ENCODE measurements at regions not wholly inside any gene's neighbourhood (a gene's known extent, or its start where the extent isn't known, plus 50 kb on each side); places are given as distances from the start of the nearest gene placed in this dataset.
"Not testable (repeated sequence)": the region's sequence is repeated elsewhere in the genome, so short reads cannot be mapped to it uniquely, and the experiment has no call there.

GRCh38 chr4:188665491-188666457, 526.5 kb downstream of the TRIML1 start:
- no peak for DNase-seq (ENCODE audit: low spot score)

- not testable (repeated sequence) for DNase-seq (ENCODE audit: low spot score)
These were observed 539.5 kb downstream of the TRIML1 start for GRCh38 chr4:188678691-188679090.

- no peak for DNase-seq (ENCODE audit: low spot score)
These were observed 540.9 kb downstream of the TRIML1 start for GRCh38 chr4:188680004-188680666.

GRCh38 chr4:188680667-188681063, 541.4 kb downstream of the TRIML1 start:
- no peak for DNase-seq (ENCODE audit: low spot score)

GRCh38 chr4:188682321-188682720, 543.1 kb downstream of the TRIML1 start:
- DNase-seq (ENCODE audit: low spot score) = no peak

- DNase-seq (ENCODE audit: low spot score) = no peak
These were observed 544.3 kb downstream of the TRIML1 start for GRCh38 chr4:188683571-188683970.

GRCh38 chr4:188688956-188689355, 549.7 kb downstream of the TRIML1 start:
- DNase-seq (ENCODE audit: low spot score) = no peak

- DNase-seq (ENCODE audit: low spot score) = no peak
These were observed 552.6 kb downstream of the TRIML1 start for GRCh38 chr4:188691811-188692210.

- DNase-seq (ENCODE audit: low spot score) = no peak
These were observed 556.0 kb downstream of the TRIML1 start for GRCh38 chr4:188695261-188695660.

GRCh38 chr4:188697243-188697642, 558.0 kb downstream of the TRIML1 start:
- no peak for DNase-seq (ENCODE audit: low spot score)

GRCh38 chr4:188701952-188702351, 562.7 kb downstream of the TRIML1 start:
- DNase-seq (ENCODE audit: low spot score) = no peak

- no peak for DNase-seq (ENCODE audit: low spot score)
These were observed 565.0 kb downstream of the TRIML1 start for GRCh38 chr4:188704288-188704687.

GRCh38 chr4:188707036-188707435, 567.8 kb downstream of the TRIML1 start:
- DNase-seq (ENCODE audit: low spot score) = no peak

- no peak for DNase-seq (ENCODE audit: low spot score)
These were observed 575.3 kb downstream of the TRIML1 start for GRCh38 chr4:188714501-188714900.

GRCh38 chr4:188714907-188715306, 575.7 kb downstream of the TRIML1 start:
- DNase-seq (ENCODE audit: low spot score) = no peak

- no peak for DNase-seq (ENCODE audit: low spot score)
These were observed 578.4 kb downstream of the TRIML1 start for GRCh38 chr4:188717661-188718060.

- DNase-seq (ENCODE audit: low spot score) = no peak
These were observed 580.6 kb downstream of the TRIML1 start for GRCh38 chr4:188719794-188720193.

GRCh38 chr4:188722911-188723310, 583.7 kb downstream of the TRIML1 start:
- no peak for DNase-seq (ENCODE audit: low spot score)

GRCh38 chr4:188727746-188728145, 588.5 kb downstream of the TRIML1 start:
- DNase-seq (ENCODE audit: low spot score) = no peak

GRCh38 chr4:188728359-188728758, 589.1 kb downstream of the TRIML1 start:
- no peak for DNase-seq (ENCODE audit: low spot score)

GRCh38 chr4:188732131-188732530, 592.9 kb downstream of the TRIML1 start:
- no peak for DNase-seq (ENCODE audit: low spot score)

GRCh38 chr4:188735082-188735481, 595.8 kb downstream of the TRIML1 start:
- no peak for DNase-seq (ENCODE audit: low spot score)
